Endothelial cell of umbilical vein (primary cell): ENCODE measurements at regions not wholly inside any gene's neighbourhood (a gene's known extent, or its start where the extent isn't known, plus 50 kb on each side); places are given as distances from the start of the nearest gene placed in this dataset.

Experiments used
- EZH2 ChIP-seq: IDR thresholded peaks from 2 replicates; pipeline ENCODE4 v1.6.1; 2012; ENCODE audit warnings: borderline replicate concordance, low read depth, mild to moderate bottlenecking, moderate library complexity, low read length, inconsistent platforms; ENCODE audit not compliant: severe bottlenecking
- FOS ChIP-seq: IDR thresholded peaks from 2 replicates; pipeline ENCODE4 v1.6.1; 2011; ENCODE audit warnings: mild to moderate bottlenecking, low read length, moderate library complexity, borderline replicate concordance; ENCODE audit not compliant: insufficient read depth
- GATA2 ChIP-seq: IDR thresholded peaks from 2 replicates; pipeline ENCODE4 v1.7.0; 2011; ENCODE audit warnings: low read depth, mild to moderate bottlenecking, moderate library complexity, mixed read lengths, low read length; ENCODE audit not compliant: insufficient read length, insufficient read depth
- JUN ChIP-seq: IDR thresholded peaks from 2 replicates; pipeline ENCODE4 v1.6.1; 2011; ENCODE audit warnings: borderline replicate concordance, low read depth; ENCODE audit not compliant: insufficient read length, insufficient read depth
- MYC ChIP-seq: IDR thresholded peaks from one replicate; pipeline ENCODE4 v1.6.1; 2011; ENCODE audit warnings: mild to moderate bottlenecking, low read depth, low read length
- POLR2A ChIP-seq: IDR thresholded peaks from 2 replicates; pipeline ENCODE4 v1.6.1; 2012; ENCODE audit warnings: low read depth, mild to moderate bottlenecking, control low read depth, low read length
- POLR2AphosphoS5 ChIP-seq: IDR thresholded peaks from 2 replicates; pipeline ENCODE4 v1.6.1; 2012; ENCODE audit warnings: low read depth, mild to moderate bottlenecking, control low read depth, low read length, moderate library complexity; ENCODE audit not compliant: insufficient read depth
- TF ChIP-seq, protein P1 (sequence below), 2 donors: IDR thresholded peaks; 1 replicate in 1 of 2; 2 replicates in 1 of 2; pipeline ENCODE4 v1.5.1; 2011; ENCODE audit warnings: low read length in 2 of 2, mild to moderate bottlenecking in 2 of 2, moderate library complexity in 2 of 2, control low read depth in 1 of 2, inconsistent platforms in 1 of 2, low read depth in 1 of 2; ENCODE audit not compliant: insufficient read depth in 1 of 2; ENCODE audit errors: extremely low read depth in 1 of 2
- TF ChIP-seq, protein P2 (sequence below): IDR thresholded peaks from 2 replicates; pipeline ENCODE4 v1.6.1; 2011; ENCODE audit not compliant: insufficient read depth, insufficient read length

- TF ChIP-seq, protein P1, sequence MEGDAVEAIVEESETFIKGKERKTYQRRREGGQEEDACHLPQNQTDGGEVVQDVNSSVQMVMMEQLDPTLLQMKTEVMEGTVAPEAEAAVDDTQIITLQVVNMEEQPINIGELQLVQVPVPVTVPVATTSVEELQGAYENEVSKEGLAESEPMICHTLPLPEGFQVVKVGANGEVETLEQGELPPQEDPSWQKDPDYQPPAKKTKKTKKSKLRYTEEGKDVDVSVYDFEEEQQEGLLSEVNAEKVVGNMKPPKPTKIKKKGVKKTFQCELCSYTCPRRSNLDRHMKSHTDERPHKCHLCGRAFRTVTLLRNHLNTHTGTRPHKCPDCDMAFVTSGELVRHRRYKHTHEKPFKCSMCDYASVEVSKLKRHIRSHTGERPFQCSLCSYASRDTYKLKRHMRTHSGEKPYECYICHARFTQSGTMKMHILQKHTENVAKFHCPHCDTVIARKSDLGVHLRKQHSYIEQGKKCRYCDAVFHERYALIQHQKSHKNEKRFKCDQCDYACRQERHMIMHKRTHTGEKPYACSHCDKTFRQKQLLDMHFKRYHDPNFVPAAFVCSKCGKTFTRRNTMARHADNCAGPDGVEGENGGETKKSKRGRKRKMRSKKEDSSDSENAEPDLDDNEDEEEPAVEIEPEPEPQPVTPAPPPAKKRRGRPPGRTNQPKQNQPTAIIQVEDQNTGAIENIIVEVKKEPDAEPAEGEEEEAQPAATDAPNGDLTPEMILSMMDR (IDR thresholded peaks at IDR 0.05; ENCODE audit: extremely low read depth in 1 of 2, insufficient read depth in 1 of 2, low read depth in 1 of 2, low read length in 2 of 2): no peak
- TF ChIP-seq, protein P2, sequence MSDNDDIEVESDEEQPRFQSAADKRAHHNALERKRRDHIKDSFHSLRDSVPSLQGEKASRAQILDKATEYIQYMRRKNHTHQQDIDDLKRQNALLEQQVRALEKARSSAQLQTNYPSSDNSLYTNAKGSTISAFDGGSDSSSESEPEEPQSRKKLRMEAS: no peak
- no peak for TF ChIP-seq POLR2A
- TF ChIP-seq EZH2: no peak
- no peak for TF ChIP-seq JUN
- TF ChIP-seq GATA2: no peak
- TF ChIP-seq POLR2AphosphoS5: no peak
- TF ChIP-seq FOS: no peak
- TF ChIP-seq MYC: no peak
Observed at GRCh38 chr4:14853176-14853943, 148.9 kb upstream of the CPEB2 start.
